GM12875 (cell line): ENCODE measurements at regions not wholly inside any gene's neighbourhood (a gene's known extent, or its start where the extent isn't known, plus 50 kb on each side); places are given as distances from the start of the nearest gene placed in this dataset.
"Not testable (repeated sequence)": the region's sequence is repeated elsewhere in the genome, so short reads cannot be mapped to it uniquely, and the experiment has no call there.

Experiments used
- H3K4me3 ChIP-seq: one replicate; pipeline ENCODE4 v1.5.1; 2011; ENCODE audit warnings: low read depth, low read length, control low read depth
- CTCF ChIP-seq: IDR thresholded peaks from 2 replicates; pipeline ENCODE4 v1.5.1; 2011; ENCODE audit warnings: low read depth, mild to moderate bottlenecking, control low read depth, inconsistent platforms, low read length, moderate library complexity, borderline replicate concordance; ENCODE audit not compliant: insufficient read depth

- no peak overlapping the region for H3K4me3 ChIP-seq
- TF ChIP-seq CTCF: no peak
Measured at GRCh38 chr14:82785756-82786482, 1252.3 kb upstream of the SEL1L start.

- no peak overlapping the region for H3K4me3 ChIP-seq
- TF ChIP-seq CTCF: no peak
Measured at GRCh38 chr14:82786483-82786880, 1252.8 kb upstream of the SEL1L start.

- no peak for TF ChIP-seq CTCF
- H3K4me3 ChIP-seq: no peak overlapping the region
Measured at GRCh38 chr14:82796086-82796485, 1262.4 kb upstream of the SEL1L start.

- no peak for TF ChIP-seq CTCF
- H3K4me3 ChIP-seq: no peak overlapping the region
Measured at GRCh38 chr14:82798276-82798675, 1264.6 kb upstream of the SEL1L start.

- no peak overlapping the region for H3K4me3 ChIP-seq
- TF ChIP-seq CTCF: no peak
Measured at GRCh38 chr14:82805892-82806825, 1272.5 kb upstream of the SEL1L start.

GRCh38 chr14:82811246-82811645 lies 1277.6 kb upstream of the SEL1L start:
- no peak for TF ChIP-seq CTCF
- H3K4me3 ChIP-seq: no peak overlapping the region

- not testable (repeated sequence) for H3K4me3 ChIP-seq
Measured at GRCh38 chr14:82814339-82814738, 1280.7 kb upstream of the SEL1L start.
